ENCODE measurements at regions not wholly inside any gene's neighbourhood (a gene's known extent, or its start where the extent isn't known, plus 50 kb on each side); places are given as distances from the start of the nearest gene placed in this dataset.

GRCh38 chr5:100188778-100189177 is 346.4 kb upstream of the FAM174A start (continued):
- TF ChIP-seq RNF2 (IDR thresholded peaks at IDR 0.05; ENCODE audit: borderline replicate concordance, low read depth, low read length, missing control alignments, poor library complexity, severe bottlenecking) (no peak), KDM5A (IDR thresholded peaks at IDR 0.05; ENCODE audit: low read length) (no peak), RFX5 (IDR thresholded peaks at IDR 0.05; ENCODE audit: borderline replicate concordance, low read depth, low read length) (no peak), HDAC6 (IDR thresholded peaks at IDR 0.05; ENCODE audit: low read depth, low read length) (no peak), POLR2AphosphoS5 (IDR thresholded peaks at IDR 0.05; ENCODE audit: low read depth, low read length) (no peak)

Data from H1 (cell line).